ENCODE measurements at regions not wholly inside any gene's neighbourhood (a gene's known extent, or its start where the extent isn't known, plus 50 kb on each side); places are given as distances from the start of the nearest gene placed in this dataset.

DNA sequence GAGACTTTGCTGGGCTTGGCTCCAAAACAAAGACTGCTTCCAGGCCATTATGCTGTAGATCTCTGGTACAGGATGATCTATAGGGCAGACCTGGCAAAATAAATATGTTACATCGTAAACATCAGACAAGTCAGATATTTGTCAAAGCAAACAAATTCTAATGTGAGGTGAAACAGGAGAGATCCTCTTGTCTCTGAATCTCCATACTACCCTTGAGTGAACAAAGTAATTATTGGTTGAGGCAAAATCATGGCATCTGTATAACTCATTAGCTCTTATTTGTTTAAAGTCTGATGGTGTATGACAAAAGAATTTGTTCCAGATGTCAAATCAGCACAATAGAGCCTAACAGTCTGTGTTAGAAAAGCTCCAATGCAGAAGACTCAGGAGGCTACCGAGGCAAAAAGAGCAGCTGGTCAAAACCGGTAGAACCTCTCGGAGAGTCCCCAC lies 1291.5 kb downstream of the TYW1 start:
- Histone ChIP-seq H3K9ac (ENCODE audit: low read length) (no peak overlapping the region), H3K9me3 (ENCODE audit: insufficient read depth, low read length) (no peaks in the 10 kb centered on the region), H3K4me1 (ENCODE audit: low read length) (no peaks in the 10 kb centered on the region), H3K27ac (ENCODE audit: low read length) (no peak overlapping the region), H3K4me3 (ENCODE audit: low read length) (no peak overlapping the region), H4K20me1 (ENCODE audit: insufficient read depth, low read length) (no peaks in the 10 kb centered on the region), H3K4me2 (ENCODE audit: low read length) (no peak overlapping the region), H3K79me2 (ENCODE audit: low read length) (no peaks in the 10 kb centered on the region), H2AFZ (ENCODE audit: low read depth, low read length) (no peak overlapping the region), H3K27me3 (ENCODE audit: low read depth, low read length) (no peaks in the 10 kb centered on the region), H3K36me3 (replicated peaks; ENCODE audit: low read depth, low read length) (no peaks in the 10 kb centered on the region)
- TF ChIP-seq EZH2phosphoT487 (IDR thresholded peaks at IDR 0.05; ENCODE audit: low read depth) (no peak), CTCF (IDR thresholded peaks at IDR 0.05; ENCODE audit: low read depth, low read length) (no peak)

GRCh38 chr7:68291710-68292109 lies 1295.1 kb downstream of the TYW1 start:
- Histone ChIP-seq H3K79me2 (ENCODE audit: low read length) (no peaks in the 10 kb centered on the region), H3K36me3 (replicated peaks; ENCODE audit: low read depth, low read length) (no peaks in the 10 kb centered on the region), H3K4me3 (ENCODE audit: low read length) (no peak overlapping the region), H3K9ac (ENCODE audit: low read length) (no peak overlapping the region), H3K27ac (ENCODE audit: low read length) (no peak overlapping the region), H3K4me1 (ENCODE audit: low read length) (no peaks in the 10 kb centered on the region), H4K20me1 (ENCODE audit: insufficient read depth, low read length) (no peaks in the 10 kb centered on the region), H3K4me2 (ENCODE audit: low read length) (no peak overlapping the region), H3K27me3 (ENCODE audit: low read depth, low read length) (no peaks in the 10 kb centered on the region), H3K9me3 (ENCODE audit: insufficient read depth, low read length) (no peaks in the 10 kb centered on the region), H2AFZ (ENCODE audit: low read depth, low read length) (no peak overlapping the region)
- TF ChIP-seq EZH2phosphoT487 (IDR thresholded peaks at IDR 0.05; ENCODE audit: low read depth): no peak
- no peak for TF ChIP-seq CTCF (IDR thresholded peaks at IDR 0.05; ENCODE audit: low read depth, low read length)

- Histone ChIP-seq H3K27ac (ENCODE audit: low read length) (no peak overlapping the region), H2AFZ (ENCODE audit: low read depth, low read length) (no peak overlapping the region), H3K27me3 (ENCODE audit: low read depth, low read length) (no peaks in the 10 kb centered on the region), H4K20me1 (ENCODE audit: insufficient read depth, low read length) (no peaks in the 10 kb centered on the region), H3K79me2 (ENCODE audit: low read length) (no peaks in the 10 kb centered on the region), H3K36me3 (replicated peaks; ENCODE audit: low read depth, low read length) (no peaks in the 10 kb centered on the region), H3K4me2 (ENCODE audit: low read length) (no peak overlapping the region), H3K4me1 (ENCODE audit: low read length) (no peaks in the 10 kb centered on the region), H3K9ac (ENCODE audit: low read length) (no peak overlapping the region), H3K4me3 (ENCODE audit: low read length) (no peak overlapping the region), H3K9me3 (ENCODE audit: insufficient read depth, low read length) (no peaks in the 10 kb centered on the region)
- TF ChIP-seq CTCF (IDR thresholded peaks at IDR 0.05; ENCODE audit: low read depth, low read length): no peak
- no peak for TF ChIP-seq EZH2phosphoT487 (IDR thresholded peaks at IDR 0.05; ENCODE audit: low read depth)
Observed at GRCh38 chr7:68295386-68295785, 1298.8 kb downstream of the TYW1 start.

GRCh38 chr7:68304536-68304935 lies 1293.7 kb upstream of the AUTS2 start:
- H2AFZ ChIP-seq (ENCODE audit: low read depth, low read length): no peak overlapping the region
- H4K20me1 ChIP-seq (ENCODE audit: insufficient read depth, low read length): no peaks in the 10 kb centered on the region
- H3K9me3 ChIP-seq (ENCODE audit: insufficient read depth, low read length): no peaks in the 10 kb centered on the region
- H3K36me3 ChIP-seq (replicated peaks; ENCODE audit: low read depth, low read length): no peaks in the 10 kb centered on the region
- H3K4me3 ChIP-seq (ENCODE audit: low read length): no peak overlapping the region
- no peak for TF ChIP-seq EZH2phosphoT487 (IDR thresholded peaks at IDR 0.05; ENCODE audit: low read depth)
- TF ChIP-seq CTCF (IDR thresholded peaks at IDR 0.05; ENCODE audit: low read depth, low read length): no peak
- H3K27ac ChIP-seq (ENCODE audit: low read length): no peak overlapping the region
- H3K79me2 ChIP-seq (ENCODE audit: low read length): no peaks in the 10 kb centered on the region
- no peak overlapping the region for H3K4me2 ChIP-seq (ENCODE audit: low read length)
- H3K27me3 ChIP-seq (ENCODE audit: low read depth, low read length): no peaks in the 10 kb centered on the region
- H3K9ac ChIP-seq (ENCODE audit: low read length): no peak overlapping the region
- no peaks in the 10 kb centered on the region for H3K4me1 ChIP-seq (ENCODE audit: low read length)

Measured in OCI-LY3 (cell line).